HG03565 (cell line): ENCODE measurements at regions not wholly inside any gene's neighbourhood (a gene's known extent, or its start where the extent isn't known, plus 50 kb on each side); places are given as distances from the start of the nearest gene placed in this dataset.

Experiments
- ATAC-seq: cut with Tn5 transposase; IDR thresholded peaks from one replicate; pipeline ENCODE4 v1.9.1; 2021; ENCODE audit warnings: mild to moderate bottlenecking, moderate library complexity; ENCODE audit not compliant: unreplicated experiment

GRCh38 chr5:50963971-50964745 lies 297.7 kb downstream of the PARP8 start:
- ATAC-seq: no peak

GRCh38 chr5:50964746-50965653 lies 298.6 kb downstream of the PARP8 start:
- ATAC-seq: no peak

- no peak for ATAC-seq
Observed at GRCh38 chr5:50965654-50966375, 299.4 kb downstream of the PARP8 start.

GRCh38 chr5:50967009-50967562 lies 300.6 kb downstream of the PARP8 start:
- no peak for ATAC-seq

- ATAC-seq: no peak
Observed at GRCh38 chr5:50967563-50968355, 301.3 kb downstream of the PARP8 start.

- no peak for ATAC-seq
Observed at GRCh38 chr5:50968356-50969149, 302.1 kb downstream of the PARP8 start.

- ATAC-seq: no peak
Observed at GRCh38 chr5:50969151-50970031, 303.0 kb downstream of the PARP8 start.

GRCh38 chr5:50975840-50976239 lies 309.4 kb downstream of the PARP8 start:
- ATAC-seq: no peak

GRCh38 chr5:50978924-50979323 lies 312.5 kb downstream of the PARP8 start:
- no peak for ATAC-seq

- ATAC-seq: no peak
Observed at GRCh38 chr5:50984640-50985039, 318.2 kb downstream of the PARP8 start.

- no peak for ATAC-seq
Observed at GRCh38 chr5:50990296-50990924, 324.0 kb downstream of the PARP8 start.

GRCh38 chr5:50995285-50995942 lies 329.0 kb downstream of the PARP8 start:
- no peak for ATAC-seq

- ATAC-seq: no peak
Observed at GRCh38 chr5:51001227-51001923, 334.9 kb downstream of the PARP8 start.

- no peak for ATAC-seq
Observed at GRCh38 chr5:51002368-51002767, 335.9 kb downstream of the PARP8 start.

- ATAC-seq: no peak
Observed at GRCh38 chr5:51013036-51013435, 346.6 kb downstream of the PARP8 start.

- ATAC-seq: no peak
Observed at GRCh38 chr5:51018423-51018822, 352.0 kb downstream of the PARP8 start.

GRCh38 chr5:51024263-51024662 lies 357.8 kb downstream of the PARP8 start:
- no peak for ATAC-seq
